ENCODE measurements at regions not wholly inside any gene's neighbourhood (a gene's known extent, or its start where the extent isn't known, plus 50 kb on each side); places are given as distances from the start of the nearest gene placed in this dataset.

- DNase-seq (ENCODE audit: insufficient read length, low spot score) (no peak), FAIRE-seq (peak; percentile 99)
Observed at GRCh38 chr5:4420177-4420576, 720.0 kb upstream of the ADAMTS16 start.

DNA sequence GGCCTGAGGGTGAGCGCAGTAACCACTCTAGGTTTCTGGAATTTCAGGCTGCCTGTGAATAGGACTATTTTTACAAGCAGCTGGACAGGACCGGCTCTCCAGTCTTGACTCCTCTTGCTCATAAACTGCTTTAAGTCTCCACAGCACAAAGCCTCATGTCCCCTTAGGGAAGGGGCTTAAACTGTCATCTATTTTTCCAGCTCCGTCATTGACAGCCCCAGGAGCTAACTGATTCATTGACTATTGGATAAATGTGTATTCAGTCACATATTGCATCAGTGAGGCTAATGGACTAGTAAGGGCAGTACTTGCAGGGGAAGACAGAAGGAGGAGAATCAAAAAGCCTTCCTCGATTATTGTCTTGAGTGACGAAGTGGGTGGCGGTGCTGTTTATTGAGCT, 719.4 kb upstream of the ADAMTS16 start:
- no peak for FAIRE-seq
- no peak for DNase-seq (ENCODE audit: insufficient read length, low spot score)

DNA sequence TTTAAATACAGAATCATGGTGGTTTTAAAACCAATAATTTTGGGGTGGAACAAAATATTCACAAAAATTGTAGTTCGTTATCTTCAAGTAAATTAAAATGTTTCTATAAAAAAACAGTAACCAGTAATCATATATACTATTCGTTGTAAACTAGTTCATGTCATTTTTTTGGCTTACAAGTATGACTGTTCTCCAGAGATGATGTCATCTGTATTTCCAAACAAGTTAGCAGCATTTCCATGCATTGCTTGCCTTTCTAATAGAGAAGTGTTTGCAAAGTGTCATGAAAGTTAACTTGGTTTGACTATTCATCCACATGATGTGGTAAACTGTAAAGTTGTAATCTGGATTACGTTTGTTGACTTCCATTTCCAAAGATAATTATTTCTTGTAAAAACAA, 717.9 kb upstream of the ADAMTS16 start:
- no peak for FAIRE-seq
- no peak for DNase-seq (ENCODE audit: insufficient read length, low spot score)

GRCh38 chr5:4424895-4425294, 715.2 kb upstream of the ADAMTS16 start:
- no peak for DNase-seq (ENCODE audit: insufficient read length, low spot score)
- no peak for FAIRE-seq

- DNase-seq (ENCODE audit: insufficient read length, low spot score) (no peak), FAIRE-seq (no peak)
Observed at GRCh38 chr5:4440536-4440935, 699.6 kb upstream of the ADAMTS16 start.

DNA sequence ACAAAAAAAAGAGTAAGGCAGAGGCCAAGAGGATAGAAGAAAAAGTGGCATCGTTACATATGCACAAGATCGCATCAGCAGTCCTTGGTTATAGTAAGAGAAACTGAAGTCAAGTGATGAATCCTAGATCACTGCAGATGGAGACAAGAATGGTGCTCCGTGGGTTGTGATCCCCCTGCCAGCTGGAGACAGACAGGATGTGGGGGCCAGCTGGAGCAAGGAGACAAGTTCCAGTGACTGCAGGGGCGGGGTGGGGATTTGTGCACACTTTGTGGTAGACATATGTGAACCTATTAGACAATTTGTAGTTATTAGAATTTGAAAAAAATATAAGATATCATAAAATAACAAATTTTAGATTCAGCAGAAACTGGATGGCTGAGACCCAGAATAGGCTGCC, 697.9 kb upstream of the ADAMTS16 start:
- DNase-seq (ENCODE audit: insufficient read length, low spot score) (no peak), FAIRE-seq (no peak)

DNA sequence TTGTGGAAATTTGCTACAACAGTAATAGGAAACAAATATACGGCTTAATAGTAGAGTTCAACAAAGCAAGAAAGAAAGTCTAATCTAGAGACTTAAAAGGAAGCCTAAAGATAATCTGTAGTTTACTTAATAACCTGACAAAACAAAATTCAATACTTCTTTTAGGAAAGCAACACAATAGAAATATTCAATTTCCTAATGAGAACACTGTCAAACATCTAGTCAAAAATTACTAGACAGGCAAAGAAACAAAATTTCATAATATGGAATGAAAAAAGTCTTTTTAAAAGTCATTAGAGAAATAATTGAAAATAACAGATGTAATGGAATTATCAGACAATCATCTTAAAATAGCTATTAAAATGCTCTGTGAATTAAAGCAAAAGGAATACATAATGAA, 692.5 kb upstream of the ADAMTS16 start:
- no peak for DNase-seq (ENCODE audit: insufficient read length, low spot score)
- no peak for FAIRE-seq

- no peak for DNase-seq (ENCODE audit: insufficient read length, low spot score)
- no peak for FAIRE-seq
Observed at GRCh38 chr5:4453655-4454054, 686.5 kb upstream of the ADAMTS16 start.

DNA sequence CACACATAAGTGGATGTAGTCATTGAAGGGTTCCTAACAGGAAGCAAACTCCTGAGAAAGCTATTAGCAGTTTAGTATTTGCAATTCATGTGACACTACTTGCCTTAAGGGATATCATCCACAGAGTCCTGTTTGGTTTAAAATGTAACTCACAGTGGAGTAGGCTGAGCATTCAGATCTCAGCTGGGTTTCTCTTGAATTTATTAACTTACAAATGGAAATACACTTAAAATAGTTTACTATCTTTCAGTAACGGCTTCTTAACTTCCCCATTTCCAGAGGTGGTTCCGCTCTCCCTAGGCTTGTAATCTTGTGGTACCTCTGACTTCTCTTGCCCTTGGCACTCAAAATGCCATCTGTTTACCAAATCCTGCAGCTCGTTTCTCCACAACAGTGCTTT, 660.7 kb upstream of the ADAMTS16 start:
- no peak for FAIRE-seq
- no peak for DNase-seq (ENCODE audit: insufficient read length, low spot score)

DNA sequence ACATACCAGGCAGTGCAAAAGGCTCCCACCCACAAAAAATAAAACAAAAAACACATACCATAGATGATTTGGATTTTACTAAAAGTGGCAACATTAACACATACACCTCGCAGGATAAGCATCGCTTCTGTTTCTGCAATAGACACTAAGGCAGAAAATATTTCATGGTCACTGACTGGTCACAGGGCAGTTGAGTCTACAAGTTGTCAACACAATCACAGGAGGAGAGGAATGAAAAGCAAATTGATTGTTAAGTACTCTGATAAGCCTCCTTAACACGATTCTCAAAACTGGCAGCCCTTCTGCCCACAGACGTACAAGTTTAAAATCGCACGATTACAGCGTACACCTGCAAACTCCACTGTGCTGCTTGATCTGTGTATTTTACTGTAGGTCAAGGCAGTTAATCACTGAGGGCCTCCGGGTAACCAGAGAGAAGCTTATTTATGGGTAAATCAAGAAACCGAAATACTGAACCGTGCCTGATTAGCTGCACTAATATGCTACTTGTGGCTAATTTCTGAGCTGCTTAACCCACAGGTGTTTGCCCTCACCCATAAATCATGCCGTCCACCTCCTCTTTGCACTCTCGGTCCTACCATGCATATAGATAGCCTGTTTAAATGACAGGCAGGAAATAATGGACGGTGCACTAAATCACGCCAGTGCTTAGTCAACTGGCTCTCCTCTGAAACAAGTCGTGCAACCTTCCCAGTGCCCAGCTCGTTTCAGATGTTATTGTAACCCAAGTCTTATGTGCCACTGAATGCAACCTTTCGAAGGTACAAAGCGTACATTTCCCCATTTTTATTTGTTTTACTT, 659.4 kb upstream of the ADAMTS16 start:
- no peak for DNase-seq (ENCODE audit: insufficient read length, low spot score)
- FAIRE-seq, result peak; percentile 26

DNA sequence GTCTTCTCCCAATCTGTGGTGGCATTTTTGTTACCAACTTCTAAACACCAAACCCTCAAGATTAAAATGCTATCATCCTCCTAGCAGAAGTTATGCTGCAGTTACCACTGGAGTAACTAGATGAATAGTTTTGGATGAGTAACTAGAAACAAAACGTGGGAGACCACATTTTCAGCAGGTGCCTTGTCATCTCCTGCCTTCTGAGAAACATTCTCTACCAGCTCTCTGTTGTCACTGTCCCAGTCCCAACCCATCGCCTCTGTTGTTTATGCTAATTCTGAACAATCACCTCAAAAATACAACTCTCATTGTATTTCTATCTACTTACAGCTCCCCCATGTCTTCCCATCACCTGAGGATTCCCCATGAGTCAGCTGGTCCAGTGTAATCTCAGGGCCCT, 652.5 kb upstream of the ADAMTS16 start:
- DNase-seq (ENCODE audit: insufficient read length, low spot score) (no peak), FAIRE-seq (no peak)

- DNase-seq (ENCODE audit: insufficient read length, low spot score), result no peak
- no peak for FAIRE-seq
Observed at GRCh38 chr5:4511996-4512656, 628.0 kb upstream of the ADAMTS16 start.

- FAIRE-seq, result no peak
- no peak for DNase-seq (ENCODE audit: insufficient read length, low spot score)
Observed at GRCh38 chr5:4513381-4513780, 626.7 kb upstream of the ADAMTS16 start.

- DNase-seq (ENCODE audit: insufficient read length, low spot score) (no peak), FAIRE-seq (no peak)
Observed at GRCh38 chr5:4514067-4514648, 626.0 kb upstream of the ADAMTS16 start.

GRCh38 chr5:4518903-4519672, 621.0 kb upstream of the ADAMTS16 start:
- no peak for DNase-seq (ENCODE audit: insufficient read length, low spot score)
- no peak for FAIRE-seq

DNA sequence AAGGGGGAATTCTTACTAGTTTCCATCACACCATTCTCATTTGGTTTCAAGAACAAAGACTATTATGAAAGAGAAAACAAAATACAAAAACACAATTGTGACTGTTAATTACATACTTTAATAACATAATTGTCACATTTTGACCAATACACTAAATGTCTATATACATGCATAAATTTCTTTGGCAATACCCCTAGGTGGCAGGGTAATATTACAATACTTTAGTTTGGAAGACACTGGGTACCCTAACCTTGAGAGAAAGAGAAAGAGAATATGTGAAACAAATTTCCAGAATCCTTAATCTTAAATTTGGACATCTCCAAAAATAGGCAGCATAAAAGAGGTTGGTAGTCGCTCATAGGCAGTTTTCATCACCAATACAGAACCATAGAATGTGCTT, 619.6 kb upstream of the ADAMTS16 start:
- FAIRE-seq, result no peak
- no peak for DNase-seq (ENCODE audit: insufficient read length, low spot score)

GRCh38 chr5:4523038-4523437, 617.1 kb upstream of the ADAMTS16 start:
- DNase-seq (ENCODE audit: insufficient read length, low spot score), result no peak
- no peak for FAIRE-seq

DNA sequence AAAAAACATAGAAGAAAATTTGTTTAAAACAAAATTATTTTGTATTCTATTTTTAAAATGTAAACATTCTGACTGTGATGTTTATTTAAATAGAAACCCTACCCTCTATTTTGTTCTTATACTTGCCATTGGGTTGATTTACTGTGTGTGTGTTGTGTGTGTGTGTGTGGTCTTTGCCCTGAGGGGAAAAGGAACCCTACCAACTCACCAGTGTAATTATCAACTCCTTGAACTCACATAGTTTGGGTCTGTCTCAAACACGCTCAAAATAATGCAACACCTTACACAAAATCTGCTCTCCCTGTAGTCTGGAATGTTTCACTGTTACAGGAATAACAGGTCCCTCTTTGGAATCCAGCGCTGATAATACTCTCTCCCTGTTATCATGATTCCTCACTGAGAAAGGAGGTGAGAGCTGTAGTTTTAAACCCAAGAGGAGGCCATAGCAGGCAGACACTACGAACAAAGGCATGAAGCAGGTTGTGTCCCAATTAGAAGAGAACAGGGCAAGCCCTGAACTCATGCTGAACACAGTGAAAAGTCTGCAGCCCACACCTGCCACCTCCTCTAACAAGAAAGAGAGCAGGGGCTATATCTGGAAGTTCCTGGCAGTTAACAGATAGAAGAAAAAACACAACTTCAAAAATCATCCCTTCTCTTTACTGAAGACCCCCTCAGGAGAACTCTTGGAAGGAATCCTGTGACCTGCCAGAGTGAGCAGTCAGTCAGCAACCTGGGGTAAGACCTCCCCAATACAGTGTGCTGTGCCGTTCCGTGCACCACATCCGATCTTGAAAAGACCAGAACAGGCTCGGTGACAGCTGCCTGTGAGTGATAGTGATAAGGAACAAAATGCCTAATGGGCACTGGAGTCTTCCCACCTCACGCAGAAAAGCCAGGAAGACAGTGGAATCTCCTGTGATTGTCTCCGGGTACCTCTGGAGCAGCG, 608.1 kb upstream of the ADAMTS16 start:
- no peak for FAIRE-seq
- no peak for DNase-seq (ENCODE audit: insufficient read length, low spot score)

DNA sequence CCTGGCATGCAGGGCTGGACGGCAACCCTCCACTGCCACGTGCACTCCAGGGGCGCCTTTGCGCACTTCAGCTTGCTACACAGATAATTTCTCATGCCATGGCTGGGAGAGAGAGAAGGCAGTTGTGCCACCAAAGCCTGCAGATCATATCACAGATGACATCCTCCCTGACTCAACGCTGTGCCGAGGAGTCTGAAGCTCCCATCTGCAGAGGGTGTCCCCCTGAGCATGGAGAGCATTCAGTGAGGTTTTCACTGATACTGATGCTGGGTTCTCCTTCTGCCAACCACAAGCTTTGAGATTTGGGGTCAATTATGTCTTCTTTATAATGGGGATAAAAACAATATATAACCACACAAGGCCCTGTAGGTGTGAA, 607.4 kb upstream of the ADAMTS16 start:
- DNase-seq (ENCODE audit: insufficient read length, low spot score), result no peak
- peak; percentile 9 for FAIRE-seq

GRCh38 chr5:4533457-4534105, 606.5 kb upstream of the ADAMTS16 start:
- no peak for FAIRE-seq

More at GRCh38 chr5:4533457-4534105, 606.5 kb upstream of the ADAMTS16 start:
- DNase-seq (ENCODE audit: insufficient read length, low spot score), result no peak

All from HTR-8/SVneo (cell line).